Transverse colon (tissue), 4 donors: ENCODE measurements at regions not wholly inside any gene's neighbourhood (a gene's known extent, or its start where the extent isn't known, plus 50 kb on each side); places are given as distances from the start of the nearest gene placed in this dataset.

Experiments used
- DNase-seq: peaks from one replicate; pipeline ENCODE4 v3.0.0-alpha.2; 2019
- H3K27ac ChIP-seq, 4 donors: fragments of 200-600 bp; sonication (generic); 2 replicates each; pipeline ENCODE4 v1.5.1; 2016 to 2018; ENCODE audit warnings: inconsistent platforms in 4 of 4
- H3K27me3 ChIP-seq: fragments of 200-600 bp; sonication (generic); 2 replicates; pipeline ENCODE4 v1.5.1; 2017; ENCODE audit warnings: inconsistent platforms
- H3K36me3 ChIP-seq, 4 donors: fragments of 200-600 bp; sonication (generic); 2 replicates each; pipeline ENCODE4 v1.5.1; 2017 to 2019; ENCODE audit warnings: inconsistent platforms in 4 of 4
- H3K4me1 ChIP-seq, 4 donors: fragments of 200-600 bp; sonication (generic); 2 replicates each; pipeline ENCODE4 v1.5.1; 2017 to 2020; ENCODE audit warnings: inconsistent platforms in 4 of 4
- H3K4me3 ChIP-seq, 4 donors: fragments of 200-600 bp; sonication (generic); 1 replicate in 1 of 4; 2 replicates in 3 of 4; pipeline versions ENCODE4 v1.5.1 to v1.6.1; 2017 to 2019; ENCODE audit warnings: inconsistent platforms in 4 of 4
- H3K9me3 ChIP-seq, 2 donors: fragments of 200-600 bp; sonication (generic); 2 replicates each; pipeline ENCODE4 v1.5.1; 2017 to 2019; ENCODE audit warnings: inconsistent platforms in 2 of 2
- CTCF ChIP-seq, 5 experiments: fragments of 200-600 bp in 3 of 5; fragments of 450-650 bp in 2 of 5; sonication (generic) in 3 of 5; IDR thresholded peaks; 1 replicate in 2 of 5; 2 replicates in 3 of 5; pipeline ENCODE4 v1.5.1; 2016 to 2017; ENCODE audit warnings: antibody characterized with exemption in 5 of 5, inconsistent platforms in 3 of 5, mild to moderate bottlenecking in 2 of 5, moderate library complexity in 1 of 5
- EP300 ChIP-seq: sonication (generic); formaldehyde crosslinking; IDR thresholded peaks from one replicate; pipeline ENCODE4 v1.6.1; 2017; ENCODE audit warnings: antibody characterized with exemption, low read depth
- POLR2A ChIP-seq: fragments of 450-650 bp; IDR thresholded peaks from one replicate; pipeline ENCODE4 v1.6.1; 2016; ENCODE audit warnings: antibody characterized with exemption, mild to moderate bottlenecking, moderate library complexity
- POLR2AphosphoS5 ChIP-seq, 3 donors: sonication (generic); formaldehyde crosslinking; IDR thresholded peaks; one replicate each; pipeline ENCODE4 v1.6.1; 2016; ENCODE audit warnings: antibody characterized with exemption in 3 of 3
- WGBS, 2 donors: methylation state at CpG; one replicate each; pipeline ENCODE4 v1.1.5; 2018; ENCODE audit warnings: low coverage in 1 of 2; 5-methylcytosine and 5-hydroxymethylcytosine counted together
- in situ Hi-C, 4 donors: fragments of 200-750 bp; cut with MboI; loops; one replicate each; pipeline versions ENCODE4 v1.15.0 to v1.15.1; 2017; ENCODE audit warnings: low sequenced_read_pairs in 3 of 4, low pct_ligation_motif_present in 1 of 4, low pct_unique_long_range_greater_than_20kb in 1 of 4
- intact Hi-C: fragments of 100-400 bp; cut with DNase I; formaldehyde crosslinking; loops from one replicate; pipeline ENCODE4 v1.15.1; 2023; ENCODE audit warnings: low total_unique reads

GRCh38 chr5:175308701-175309100 lies 135.3 kb downstream of the DRD1 start:
- Histone ChIP-seq H3K9me3 (no peaks in the 10 kb centered on the region), H3K4me1 (no peaks in the 10 kb centered on the region), H3K36me3 (no peaks in the 10 kb centered on the region), H3K27me3 (no peaks in the 10 kb centered on the region), H3K27ac (no peak overlapping the region), H3K4me3 (no peak overlapping the region)
- WGBS, 2 donors = 71 to 78% methylated on average over 5 of the region's 5 CpGs
- in situ Hi-C loops = no loop called here
- DNase-seq = no peak
- intact Hi-C loops = no loop called here
- TF ChIP-seq POLR2A (no peak), EP300 (no peak)

DNA sequence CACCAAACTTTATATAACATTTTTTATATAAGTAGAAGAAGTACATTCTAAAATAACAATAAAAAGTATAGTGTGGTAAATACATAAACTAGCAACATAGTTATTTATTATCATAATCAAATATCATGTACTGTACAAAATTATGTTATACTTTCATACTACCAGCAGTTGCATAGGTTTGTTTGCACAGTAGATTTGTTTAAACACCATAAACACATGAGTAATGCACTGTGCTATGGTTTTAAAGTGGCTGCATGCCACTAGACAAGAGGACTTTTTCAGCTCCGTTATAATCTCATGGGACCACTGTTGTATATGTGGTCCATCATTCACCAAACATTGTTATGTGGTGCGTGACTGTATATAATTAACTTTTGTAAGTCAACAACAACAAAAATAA lies 137.6 kb downstream of the DRD1 start:
- Histone ChIP-seq H3K9me3 (no peaks in the 10 kb centered on the region), H3K4me3 (no peak overlapping the region), H3K27ac (no peak overlapping the region), H3K4me1 (no peaks in the 10 kb centered on the region), H3K36me3 (no peaks in the 10 kb centered on the region), H3K27me3 (no peaks in the 10 kb centered on the region)
- no peak for DNase-seq
- WGBS, 2 donors = 42 to 48% methylated on average over 2 of the region's 2 CpGs
- in situ Hi-C loops = no loop called here
- TF ChIP-seq POLR2AphosphoS5 (IDR thresholded peaks at IDR 0.05) (no peak), POLR2A (no peak), CTCF (IDR thresholded peaks at IDR 0.05) (no peak), EP300 (no peak)
- intact Hi-C loops = no loop called here

DNA sequence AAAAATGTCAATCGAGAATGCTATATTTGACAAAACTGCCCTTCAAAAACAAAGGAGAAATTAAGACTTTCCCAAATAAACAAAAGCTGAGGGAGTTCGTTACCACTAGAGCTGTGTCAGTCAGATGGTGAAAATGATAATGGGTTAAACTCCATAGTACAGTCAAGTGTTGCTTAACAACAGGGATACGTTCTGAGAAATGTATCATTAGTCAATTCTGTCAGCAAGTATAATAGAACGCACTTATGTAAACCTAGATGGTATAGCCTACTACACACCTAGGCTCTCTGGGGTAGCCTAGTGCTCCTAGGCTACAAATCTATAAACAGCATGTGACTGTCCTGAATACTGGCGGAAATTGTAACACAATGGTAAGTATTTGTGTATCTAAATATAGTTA lies 138.7 kb downstream of the DRD1 start:
- DNase-seq = no peak
- no peaks in the 10 kb centered on the region for H3K9me3 ChIP-seq
- no peaks in the 10 kb centered on the region for H3K27me3 ChIP-seq
- H3K36me3 ChIP-seq = no peaks in the 10 kb centered on the region
- in situ Hi-C loops = no loop called here
- H3K4me1 ChIP-seq = no peaks in the 10 kb centered on the region
- H3K27ac ChIP-seq = no peak overlapping the region
- 50 to 72% methylated on average over 5 of the region's 5 CpGs for WGBS, 2 donors
- intact Hi-C loops = no loop called here
- H3K4me3 ChIP-seq = no peak overlapping the region
- TF ChIP-seq POLR2A (no peak), CTCF (IDR thresholded peaks at IDR 0.05) (no peak), POLR2AphosphoS5 (IDR thresholded peaks at IDR 0.05) (no peak), EP300 (no peak)

DNA sequence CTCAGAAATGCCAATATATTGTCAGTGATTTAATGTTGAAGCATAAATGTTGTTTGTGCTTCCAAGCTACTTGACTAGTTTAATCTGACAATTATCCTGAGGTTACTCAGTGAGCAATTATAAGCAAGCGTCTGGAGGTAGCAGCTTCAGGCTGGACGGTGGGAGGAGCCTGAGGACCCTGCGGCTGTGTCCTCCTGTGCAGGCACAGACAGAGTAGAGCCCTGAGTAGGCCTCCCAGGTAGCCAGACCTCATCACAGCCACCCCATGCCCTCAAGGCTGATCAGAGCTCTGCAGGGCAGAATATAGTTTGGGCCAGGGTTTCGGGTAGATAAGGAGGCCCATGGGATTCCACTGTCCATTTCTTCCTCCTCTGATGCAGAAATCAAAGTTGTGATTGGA lies 153.6 kb downstream of the DRD1 start:
- Histone ChIP-seq H3K4me3 (no peak overlapping the region), H3K9me3 (peaks cover 0 to 3% of the 10 kb centered on the region in 2 donors), H3K36me3 (no peaks in the 10 kb centered on the region), H3K4me1 (no peaks in the 10 kb centered on the region), H3K27ac (no peak overlapping the region), H3K27me3 (no peaks in the 10 kb centered on the region)
- intact Hi-C loops (no loop called here), in situ Hi-C loops (no loop called here)
- 71 to 75% methylated on average over 1 to 4 of the region's 4 CpGs for WGBS, 2 donors
- no peak for TF ChIP-seq EP300
- TF ChIP-seq CTCF (IDR thresholded peaks at IDR 0.05) = no peak
- TF ChIP-seq POLR2A = no peak
- TF ChIP-seq POLR2AphosphoS5 (IDR thresholded peaks at IDR 0.05) = no peak
- no peak for DNase-seq

DNA sequence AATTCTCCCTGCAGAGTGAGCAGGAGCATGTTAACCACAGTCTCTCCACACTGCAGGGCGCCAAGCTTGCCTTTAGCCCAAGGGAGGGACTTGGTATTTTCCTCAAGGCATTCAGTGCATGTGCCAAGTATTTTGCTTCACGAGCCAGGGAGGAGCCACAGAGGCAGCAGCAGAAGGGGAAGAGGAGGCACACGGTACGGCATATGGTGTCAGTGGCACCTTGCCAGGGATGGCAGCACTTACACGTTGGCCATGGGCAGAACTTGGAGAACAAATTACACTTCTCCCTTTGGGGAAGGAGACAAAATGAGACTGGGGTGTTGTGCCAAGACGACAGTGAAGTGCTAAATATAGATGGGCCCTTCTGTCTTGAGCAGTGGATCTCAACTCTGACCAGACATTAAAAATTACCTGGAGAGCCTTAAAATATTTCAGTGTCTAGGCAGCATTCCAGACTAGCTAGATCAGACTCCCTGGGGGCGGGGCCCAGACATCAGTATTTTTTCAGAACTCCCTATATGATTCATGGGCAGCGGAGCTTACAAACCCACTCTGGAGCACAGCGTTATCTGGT lies 155.8 kb downstream of the DRD1 start:
- H3K27ac ChIP-seq = no peak overlapping the region
- TF ChIP-seq EP300 (no peak), POLR2A (no peak), POLR2AphosphoS5 (IDR thresholded peaks at IDR 0.05) (no peak), CTCF (IDR thresholded peaks at IDR 0.05) (no peak)
- DNase-seq = no peak
- no peaks in the 10 kb centered on the region for H3K4me1 ChIP-seq
- intact Hi-C loops = no loop called here
- H3K9me3 ChIP-seq = no peaks in the 10 kb centered on the region
- H3K27me3 ChIP-seq = no peaks in the 10 kb centered on the region
- no peaks in the 10 kb centered on the region for H3K36me3 ChIP-seq
- 72 to 100% methylated on average over 1 to 9 of the region's 9 CpGs for WGBS, 2 donors
- H3K4me3 ChIP-seq = no peak overlapping the region
- in situ Hi-C loops = no loop called here
